PFSK-1 (cell line): ENCODE measurements at regions not wholly inside any gene's neighbourhood (a gene's known extent, or its start where the extent isn't known, plus 50 kb on each side); places are given as distances from the start of the nearest gene placed in this dataset.

ENCODE experiments used
- FOXP2 ChIP-seq: optimal IDR thresholded peaks from 2 replicates; pipeline ENCODE3; 2011; ENCODE audit warnings: borderline replicate concordance, control low read depth, inconsistent platforms; ENCODE audit not compliant: insufficient read depth; ENCODE audit errors: extremely low read length, extremely low read depth
- POLR2AphosphoS5 ChIP-seq: IDR thresholded peaks from 2 replicates; pipeline ENCODE4 v1.6.1; 2012; ENCODE audit warnings: low read depth, mild to moderate bottlenecking, control low read depth, low read length, moderate library complexity
- SIN3A ChIP-seq: IDR thresholded peaks from 2 replicates; pipeline ENCODE4 v1.6.1; 2012; ENCODE audit warnings: mild to moderate bottlenecking, low read length, moderate library complexity, borderline replicate concordance; ENCODE audit not compliant: insufficient read depth
- TAF1 ChIP-seq: IDR thresholded peaks from 2 replicates; pipeline ENCODE4 v1.6.1; 2012; ENCODE audit warnings: low read length, control low read depth, borderline replicate concordance; ENCODE audit not compliant: insufficient read depth
- TF ChIP-seq, protein P1 (sequence below), 2 experiments: IDR thresholded peaks; 2 replicates each; pipeline versions ENCODE4 v1.6.1 to v1.8.0; 2011 to 2012; ENCODE audit warnings: low read depth in 2 of 2, low read length in 2 of 2, control low read depth in 1 of 2, inconsistent platforms in 1 of 2, mild to moderate bottlenecking in 1 of 2, moderate library complexity in 1 of 2; ENCODE audit not compliant: insufficient read depth in 1 of 2

DNA sequence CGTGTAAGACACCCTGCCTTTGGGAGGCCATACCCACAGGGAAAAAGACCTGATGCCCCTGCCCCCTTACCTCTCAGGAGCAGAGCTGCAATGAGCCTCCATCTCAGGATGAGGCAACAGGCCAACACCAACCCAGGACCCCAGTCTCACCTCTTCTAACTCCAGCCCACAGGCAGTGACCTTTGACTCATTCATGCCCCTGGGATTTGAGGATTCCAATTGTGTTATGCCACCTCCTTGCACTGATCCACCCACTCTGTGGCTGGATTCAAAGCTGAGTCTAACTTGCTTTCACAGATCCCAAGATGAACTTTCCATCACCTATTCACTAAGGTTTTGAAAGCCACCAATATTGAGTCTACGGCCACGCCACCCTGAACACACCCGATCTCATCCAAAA, 64.7 kb downstream of the MINAR1 start:
- TF ChIP-seq FOXP2: no peak
- no peak for TF ChIP-seq POLR2AphosphoS5
- TF ChIP-seq SIN3A: no peak
- TF ChIP-seq TAF1: no peak
- TF ChIP-seq, protein P1, sequence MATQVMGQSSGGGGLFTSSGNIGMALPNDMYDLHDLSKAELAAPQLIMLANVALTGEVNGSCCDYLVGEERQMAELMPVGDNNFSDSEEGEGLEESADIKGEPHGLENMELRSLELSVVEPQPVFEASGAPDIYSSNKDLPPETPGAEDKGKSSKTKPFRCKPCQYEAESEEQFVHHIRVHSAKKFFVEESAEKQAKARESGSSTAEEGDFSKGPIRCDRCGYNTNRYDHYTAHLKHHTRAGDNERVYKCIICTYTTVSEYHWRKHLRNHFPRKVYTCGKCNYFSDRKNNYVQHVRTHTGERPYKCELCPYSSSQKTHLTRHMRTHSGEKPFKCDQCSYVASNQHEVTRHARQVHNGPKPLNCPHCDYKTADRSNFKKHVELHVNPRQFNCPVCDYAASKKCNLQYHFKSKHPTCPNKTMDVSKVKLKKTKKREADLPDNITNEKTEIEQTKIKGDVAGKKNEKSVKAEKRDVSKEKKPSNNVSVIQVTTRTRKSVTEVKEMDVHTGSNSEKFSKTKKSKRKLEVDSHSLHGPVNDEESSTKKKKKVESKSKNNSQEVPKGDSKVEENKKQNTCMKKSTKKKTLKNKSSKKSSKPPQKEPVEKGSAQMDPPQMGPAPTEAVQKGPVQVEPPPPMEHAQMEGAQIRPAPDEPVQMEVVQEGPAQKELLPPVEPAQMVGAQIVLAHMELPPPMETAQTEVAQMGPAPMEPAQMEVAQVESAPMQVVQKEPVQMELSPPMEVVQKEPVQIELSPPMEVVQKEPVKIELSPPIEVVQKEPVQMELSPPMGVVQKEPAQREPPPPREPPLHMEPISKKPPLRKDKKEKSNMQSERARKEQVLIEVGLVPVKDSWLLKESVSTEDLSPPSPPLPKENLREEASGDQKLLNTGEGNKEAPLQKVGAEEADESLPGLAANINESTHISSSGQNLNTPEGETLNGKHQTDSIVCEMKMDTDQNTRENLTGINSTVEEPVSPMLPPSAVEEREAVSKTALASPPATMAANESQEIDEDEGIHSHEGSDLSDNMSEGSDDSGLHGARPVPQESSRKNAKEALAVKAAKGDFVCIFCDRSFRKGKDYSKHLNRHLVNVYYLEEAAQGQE (IDR thresholded peaks at IDR 0.05; ENCODE audit: insufficient read depth in 1 of 2, low read depth in 2 of 2, low read length in 2 of 2): no peak

DNA sequence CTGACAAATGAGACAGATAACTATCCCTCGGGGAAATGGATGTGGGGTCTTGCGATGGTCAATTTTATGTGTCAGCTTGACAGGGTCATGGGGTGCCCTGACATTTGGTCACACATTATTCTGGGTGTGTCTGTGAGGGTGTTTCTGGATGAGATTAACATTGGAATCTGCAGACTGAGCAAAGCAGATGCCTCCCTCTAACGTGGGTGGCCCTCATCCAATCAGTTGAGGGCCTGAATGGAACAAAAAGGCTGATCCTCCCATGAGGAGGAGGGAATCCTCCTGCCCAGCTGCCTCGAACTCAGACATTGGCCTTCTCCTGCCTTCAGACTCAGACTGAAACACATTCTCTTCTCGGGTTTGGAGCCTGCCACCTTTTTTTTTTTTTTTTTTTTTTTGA, 69.0 kb downstream of the MINAR1 start:
- TF ChIP-seq, protein P1 (IDR thresholded peaks at IDR 0.05; ENCODE audit: insufficient read depth in 1 of 2, low read depth in 2 of 2, low read length in 2 of 2): no peak

DNA sequence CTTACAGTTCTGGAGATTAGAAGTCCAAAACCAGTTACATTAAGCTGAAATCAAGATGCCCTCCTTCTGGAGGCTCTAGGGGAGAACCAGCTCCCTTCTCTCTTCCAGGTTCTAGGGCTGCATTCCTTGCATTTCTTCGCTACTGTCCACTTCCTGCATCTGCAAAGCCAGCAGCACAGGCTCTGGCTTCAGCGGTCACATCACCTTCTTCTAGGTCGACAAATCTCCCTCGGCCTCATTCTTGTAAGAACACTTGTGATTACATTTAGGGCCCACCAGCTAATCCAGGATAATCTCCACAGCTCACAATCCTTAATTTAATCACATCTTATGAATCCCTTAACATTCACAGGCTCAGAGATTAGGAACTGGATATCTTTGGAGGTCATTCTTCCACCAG, 73.8 kb downstream of the MINAR1 start:
- no peak for TF ChIP-seq TAF1
- TF ChIP-seq FOXP2: no peak
- TF ChIP-seq, protein P1 (IDR thresholded peaks at IDR 0.05; ENCODE audit: insufficient read depth in 1 of 2, low read depth in 2 of 2, low read length in 2 of 2): no peak
- no peak for TF ChIP-seq POLR2AphosphoS5
- no peak for TF ChIP-seq SIN3A

DNA sequence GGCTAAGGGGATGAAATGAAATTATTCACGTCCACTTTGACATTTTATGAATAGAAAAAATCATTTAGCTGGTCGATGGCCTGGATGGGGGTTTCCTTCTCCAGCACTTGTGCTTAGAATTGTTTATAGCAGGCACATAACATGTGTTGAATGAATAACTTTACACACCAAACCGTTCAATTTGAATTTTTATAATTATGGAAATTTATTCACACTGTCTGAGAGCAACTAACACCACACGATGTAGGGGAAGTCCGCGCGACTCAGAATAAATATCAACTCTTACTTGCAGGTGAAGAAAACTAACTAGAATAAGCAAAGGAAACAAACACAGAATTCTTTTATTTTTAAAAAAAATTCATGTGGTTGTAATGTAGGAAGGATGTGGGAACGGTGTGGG, 81.3 kb downstream of the MINAR1 start:
- TF ChIP-seq SIN3A: no peak

DNA sequence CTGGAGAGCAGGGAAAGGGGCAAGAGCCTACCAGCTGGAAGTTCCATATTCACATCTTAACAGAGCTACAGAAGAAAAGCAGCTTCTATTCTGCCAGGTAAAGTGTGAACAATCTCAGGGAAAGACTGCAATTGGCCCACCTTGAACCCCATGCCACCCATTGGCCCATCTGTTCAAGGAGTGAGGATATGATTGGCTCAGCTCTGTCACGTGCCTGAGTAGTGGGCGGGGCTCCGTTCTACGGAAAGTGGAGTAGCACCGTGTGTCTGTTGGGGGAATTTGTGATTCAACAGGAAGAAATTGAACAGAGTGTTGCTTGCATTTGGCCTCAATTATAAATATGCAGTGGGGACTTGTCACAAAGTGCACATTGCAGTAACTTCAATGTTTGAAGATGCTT, 81.8 kb downstream of the MINAR1 start:
- TF ChIP-seq, protein P1 (IDR thresholded peaks at IDR 0.05; ENCODE audit: insufficient read depth in 1 of 2, low read depth in 2 of 2, low read length in 2 of 2): no peak
- TF ChIP-seq SIN3A (no peak), POLR2AphosphoS5 (no peak), TAF1 (no peak), FOXP2 (no peak)

DNA sequence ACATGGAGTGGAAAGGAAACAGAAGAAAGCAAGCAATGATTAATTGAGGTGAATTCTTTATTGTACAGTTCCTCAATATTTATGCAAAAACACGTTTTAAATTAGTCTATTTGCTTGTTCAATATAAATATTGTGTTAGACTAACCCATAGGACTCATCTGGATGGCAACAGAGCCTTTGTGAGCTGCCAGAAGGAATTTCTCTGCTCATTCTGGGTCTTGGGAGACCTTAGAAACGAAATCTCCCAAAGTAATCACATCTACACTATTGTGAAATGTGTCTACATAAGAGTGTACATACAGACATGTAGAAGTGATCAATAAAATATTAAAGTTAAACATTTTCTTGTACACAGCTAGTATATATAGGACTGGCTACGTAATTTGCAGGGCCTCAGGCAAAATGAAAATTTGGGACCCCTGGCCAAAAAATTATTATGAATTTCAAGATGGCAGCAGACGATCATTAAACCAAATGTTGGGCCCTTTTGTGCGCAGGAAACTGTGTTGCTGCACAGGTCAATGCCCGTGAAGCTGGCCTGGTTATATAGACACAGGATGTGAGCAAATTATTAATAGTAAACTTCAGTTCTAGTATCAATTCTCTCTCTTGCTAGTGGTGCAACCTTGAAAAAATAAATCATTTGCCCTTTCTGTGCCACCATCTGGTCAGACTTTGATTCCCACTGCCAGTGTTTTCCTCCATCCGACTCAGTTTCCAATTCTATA, 83.3 kb downstream of the MINAR1 start:
- TF ChIP-seq TAF1: no peak
- no peak for TF ChIP-seq FOXP2
- no peak for TF ChIP-seq SIN3A
- no peak for TF ChIP-seq POLR2AphosphoS5
- TF ChIP-seq, protein P1 (IDR thresholded peaks at IDR 0.05; ENCODE audit: insufficient read depth in 1 of 2, low read depth in 2 of 2, low read length in 2 of 2): no peak
